ENCODE measurements at regions not wholly inside any gene's neighbourhood (a gene's known extent, or its start where the extent isn't known, plus 50 kb on each side); places are given as distances from the start of the nearest gene placed in this dataset.

GRCh38 chr3:109924196-109924595 is 586.9 kb upstream of the DPPA4 start:
- H3K4me2 ChIP-seq (ENCODE audit: insufficient read depth, insufficient read length, low read length): no peak overlapping the region
- no peaks in the 10 kb centered on the region for H3K27me3 ChIP-seq (ENCODE audit: insufficient read depth, low read length)
- H3K79me1 ChIP-seq (ENCODE audit: insufficient read depth, low read depth, low read length, poor library complexity, severe bottlenecking): no peaks in the 10 kb centered on the region
- no peak overlapping the region for H2AK5ac ChIP-seq (ENCODE audit: insufficient read length, low read length)
- no peak overlapping the region for H3K27ac ChIP-seq (ENCODE audit: insufficient read length, low read depth, low read length)
- H2BK15ac ChIP-seq (ENCODE audit: low read depth, low read length): no peak overlapping the region
- Mint-ChIP-seq H3K27ac (no peak overlapping the region), H3K4me1 (peaks cover 14 to 23% of the 10 kb centered on the region in 2 experiments), H3K4me3 (no peak overlapping the region), H3K9me3 (no peaks in the 10 kb centered on the region), H3K36me3 (ENCODE audit: insufficient read depth in 1 of 3, low read depth in 3 of 3) (peaks cover 0 to 3% (median 2%) of the 10 kb centered on the region in 3 experiments; a peak in 3 of 7 replicates), H3K27me3 (ENCODE audit: low read depth) (no peaks in the 10 kb centered on the region)
- H3K4ac ChIP-seq (ENCODE audit: low read depth, low read length): no peak overlapping the region
- H2BK12ac ChIP-seq (ENCODE audit: insufficient read length, low read depth, low read length): no peak overlapping the region
- no peak overlapping the region for H3K23ac ChIP-seq (ENCODE audit: insufficient read length, low read depth, low read length)
- no peak for TF ChIP-seq CTCF (conservative IDR thresholded peaks at IDR 0.05)
- H3K79me2 ChIP-seq (ENCODE audit: insufficient read depth, low read length): no peaks in the 10 kb centered on the region
- H2BK20ac ChIP-seq (ENCODE audit: low read depth, low read length, poor library complexity, severe bottlenecking): no peak overlapping the region
- H3K9ac ChIP-seq (ENCODE audit: extremely low read depth, insufficient read length, low read length): no peak overlapping the region
- no peaks in the 10 kb centered on the region for H3K9me3 ChIP-seq (ENCODE audit: control insufficient read depth, low read depth, low read length)
- H2AFZ ChIP-seq (ENCODE audit: low read length): no peak overlapping the region
- no peak overlapping the region for H3K18ac ChIP-seq (ENCODE audit: insufficient read length, low read depth, low read length)
- H4K91ac ChIP-seq (ENCODE audit: insufficient read length, low read depth, low read length): no peak overlapping the region
- no peaks in the 10 kb centered on the region for H4K20me1 ChIP-seq (ENCODE audit: control insufficient read depth, insufficient read depth, insufficient read length)
- H4K8ac ChIP-seq (replicated peaks; ENCODE audit: insufficient read length, low read depth, low read length): no peak overlapping the region
- no peak overlapping the region for H2BK5ac ChIP-seq (ENCODE audit: insufficient read length, low read length)
- H3K56ac ChIP-seq (ENCODE audit: insufficient read length, low read depth, low read length): no peak overlapping the region
- no peak overlapping the region for H3K14ac ChIP-seq (ENCODE audit: insufficient read depth, low read length)
- H4K5ac ChIP-seq (ENCODE audit: insufficient read length, low read depth, low read length): no peak overlapping the region
- DNase-seq: no peak
- no peak overlapping the region for H2BK120ac ChIP-seq (ENCODE audit: low read depth, low read length, poor library complexity, severe bottlenecking)
- no peaks in the 10 kb centered on the region for H3K23me2 ChIP-seq (ENCODE audit: insufficient read length, low read depth, low read length, poor library complexity, severe bottlenecking)
- H3K4me1 ChIP-seq (ENCODE audit: insufficient read depth, low read length): peaks cover 2% of the 10 kb centered on the region; the same call in 1 of the 2 replicates
- no peak overlapping the region for H3T11ph ChIP-seq (ENCODE audit: low read length)

Measured in H9 (cell line).